PC-3 (cell line): ENCODE measurements at regions not wholly inside any gene's neighbourhood (a gene's known extent, or its start where the extent isn't known, plus 50 kb on each side); places are given as distances from the start of the nearest gene placed in this dataset.

ENCODE experiments used
- EZH2phosphoT487 ChIP-seq: fragments of 300-600 bp; sonication (generic); IDR thresholded peaks from 2 replicates; pipeline ENCODE4 v1.6.1; 2018; ENCODE audit warnings: mild to moderate bottlenecking, antibody characterized with exemption, low read length, borderline replicate concordance
- TF ChIP-seq, protein P1 (sequence below): fragments of 300-600 bp; sonication (generic); conservative IDR thresholded peaks from 2 replicates; pipeline ENCODE4 v1.5.1; 2017; ENCODE audit warnings: antibody characterized with exemption, low read depth, mild to moderate bottlenecking, low read length

DNA sequence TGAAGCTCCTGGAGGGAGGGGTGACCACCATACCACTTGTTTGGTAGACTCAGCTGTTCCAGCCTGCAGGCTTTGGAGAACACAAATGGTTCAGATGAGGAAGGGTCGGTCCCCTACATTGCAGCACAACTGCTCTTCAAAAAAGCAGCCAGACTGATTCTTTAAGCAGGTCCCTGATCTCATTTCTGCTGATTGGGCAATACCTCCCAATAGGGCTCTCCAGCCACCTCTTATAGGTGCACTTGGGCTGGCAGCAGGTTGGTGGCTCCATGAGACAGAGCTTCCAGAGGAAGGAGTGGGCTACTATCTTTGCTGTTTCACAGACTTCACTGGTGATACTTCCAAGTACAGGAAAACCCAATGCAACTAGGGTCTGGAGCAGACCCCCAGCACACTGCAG is 65.9 kb upstream of the PEX5L start:
- TF ChIP-seq, protein P1, sequence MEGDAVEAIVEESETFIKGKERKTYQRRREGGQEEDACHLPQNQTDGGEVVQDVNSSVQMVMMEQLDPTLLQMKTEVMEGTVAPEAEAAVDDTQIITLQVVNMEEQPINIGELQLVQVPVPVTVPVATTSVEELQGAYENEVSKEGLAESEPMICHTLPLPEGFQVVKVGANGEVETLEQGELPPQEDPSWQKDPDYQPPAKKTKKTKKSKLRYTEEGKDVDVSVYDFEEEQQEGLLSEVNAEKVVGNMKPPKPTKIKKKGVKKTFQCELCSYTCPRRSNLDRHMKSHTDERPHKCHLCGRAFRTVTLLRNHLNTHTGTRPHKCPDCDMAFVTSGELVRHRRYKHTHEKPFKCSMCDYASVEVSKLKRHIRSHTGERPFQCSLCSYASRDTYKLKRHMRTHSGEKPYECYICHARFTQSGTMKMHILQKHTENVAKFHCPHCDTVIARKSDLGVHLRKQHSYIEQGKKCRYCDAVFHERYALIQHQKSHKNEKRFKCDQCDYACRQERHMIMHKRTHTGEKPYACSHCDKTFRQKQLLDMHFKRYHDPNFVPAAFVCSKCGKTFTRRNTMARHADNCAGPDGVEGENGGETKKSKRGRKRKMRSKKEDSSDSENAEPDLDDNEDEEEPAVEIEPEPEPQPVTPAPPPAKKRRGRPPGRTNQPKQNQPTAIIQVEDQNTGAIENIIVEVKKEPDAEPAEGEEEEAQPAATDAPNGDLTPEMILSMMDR = no peak
- TF ChIP-seq EZH2phosphoT487 = no peak
